HCT116 (cell line): ENCODE measurements at regions not wholly inside any gene's neighbourhood (a gene's known extent, or its start where the extent isn't known, plus 50 kb on each side); places are given as distances from the start of the nearest gene placed in this dataset.
A peak's percentile ranks its signal among the peaks of the same experiment; 100 is the strongest.

Experiments used
- ATAC-seq: fragments of 200-7000 bp; cut with Tn5 transposase; 2 replicates; pipeline ENCODE4 v1.9.1; 2020; ENCODE audit warnings: mild to moderate bottlenecking, moderate library complexity
- BruUV-seq: library from RNA; stranded (reverse); fragments of 400-500 nt; replicated peaks from 2 replicates; lab custom pipeline; 2021; lab: Mats Ljungman, UMichigan
- CTCF ChIA-PET: fragments of 300-600 bp; sonication (Branson Sonifier 250); formaldehyde crosslinking; loops from one replicate; lab custom pipeline; 2021; ENCODE audit warnings: antibody characterized with exemption; lab: Charles Lee
- POLR2A ChIA-PET: fragments of 300-600, 350-600 bp; sonication (Branson Sonifier 250); formaldehyde crosslinking; loops from one replicate; lab custom pipeline; 2021; ENCODE audit warnings: antibody characterized with exemption; lab: Charles Lee
- RAD21 ChIA-PET, 2 experiments: fragments of 300-600 bp; sonication (Branson Sonifier 250); formaldehyde crosslinking; loops; one replicate each; lab custom pipeline; 2023; ENCODE audit warnings: low total read pairs in 2 of 2; ENCODE audit not compliant: uncharacterized antibody in 2 of 2, unreplicated experiment in 2 of 2, low non-redundant PET in 1 of 2; lab: Charles Lee
- DNase-seq: peaks from one replicate; pipeline ENCODE4 v3.0.0-alpha.2; 2010; ENCODE audit warnings: low read depth, low spot score
- H2AFZ ChIP-seq: fragments of 200-600 bp; shearing (Covaris generic), sonication (generic); 2 replicates; pipeline ENCODE4 v1.6.1; 2017; ENCODE audit warnings: low read depth, mixed run types, mixed read lengths, antibody characterized with exemption, low read length; ENCODE audit not compliant: poor library complexity, severe bottlenecking
- H3K27ac ChIP-seq: 2 replicates; pipeline ENCODE4 v1.5.1; 2012; ENCODE audit warnings: low read depth, low read length
- H3K27me3 ChIP-seq: fragments of 200-600 bp; sonication (generic); 2 replicates; pipeline ENCODE4 v1.6.1; 2016; ENCODE audit warnings: mixed run types, low read length, mixed read lengths; ENCODE audit not compliant: insufficient read depth
- H3K36me3 ChIP-seq, 2 experiments: fragments of 200-500 bp in 1 of 2; fragments of 200-600 bp in 1 of 2; sonication (Bioruptor generic) in 1 of 2; sonication (generic) in 1 of 2; 2 replicates each; pipeline versions ENCODE4 v1.5.1 to v1.6.1; 2014 to 2016; ENCODE audit warnings: low read length in 2 of 2, inconsistent platforms in 1 of 2, mixed read lengths in 1 of 2, mixed run types in 1 of 2; ENCODE audit not compliant: insufficient read depth in 2 of 2, control insufficient read depth in 1 of 2
- H3K4me1 ChIP-seq, 2 experiments: fragments of 200-600 bp in 1 of 2; sonication (generic) in 1 of 2; 2 replicates each; pipeline versions ENCODE4 v1.5.1 to v1.6.1; 2012 to 2017; ENCODE audit warnings: low read length in 2 of 2, inconsistent platforms in 1 of 2, mild to moderate bottlenecking in 1 of 2, mixed read lengths in 1 of 2, mixed run types in 1 of 2, moderate library complexity in 1 of 2; ENCODE audit not compliant: insufficient read depth in 2 of 2, control insufficient read depth in 1 of 2
- H3K4me2 ChIP-seq: fragments of 200-600 bp; sonication (generic); 2 replicates; pipeline ENCODE4 v1.6.1; 2017; ENCODE audit warnings: mixed run types, low read length, mixed read lengths
- H3K4me3 ChIP-seq, 2 experiments: fragments of 200-600 bp in 1 of 2; sonication (generic) in 1 of 2; replicated peaks in 1 of 2; 2 replicates each; pipeline ENCODE4 v1.5.1; 2011 to 2016; ENCODE audit warnings: low read length in 2 of 2, control low read depth in 1 of 2, low read depth in 1 of 2, mild to moderate bottlenecking in 1 of 2, mixed read lengths in 1 of 2, mixed run types in 1 of 2
- H3K79me2 ChIP-seq: fragments of 200-600 bp; sonication (generic); 2 replicates; pipeline ENCODE4 v1.6.1; 2017; ENCODE audit warnings: mild to moderate bottlenecking, mixed run types, low read length, moderate library complexity, mixed read lengths; ENCODE audit not compliant: insufficient read depth
- H3K9ac ChIP-seq: fragments of 200-600 bp; sonication (generic); 2 replicates; pipeline ENCODE4 v1.6.1; 2016; ENCODE audit warnings: low read length, mixed read lengths
- H3K9me2 ChIP-seq: fragments of 200-600 bp; sonication (generic), shearing (Covaris generic); 2 replicates; pipeline ENCODE4 v1.6.1; 2017; ENCODE audit warnings: mixed run types, mild to moderate bottlenecking, moderate library complexity; ENCODE audit not compliant: insufficient read depth
- H3K9me3 ChIP-seq, 2 experiments: fragments of 200-500 bp in 1 of 2; fragments of 200-600 bp in 1 of 2; sonication (Bioruptor generic) in 1 of 2; sonication (generic) in 1 of 2; 2 replicates each; pipeline ENCODE4 v1.6.1; 2014 to 2017; ENCODE audit warnings: low read length in 2 of 2, mixed read lengths in 2 of 2, inconsistent platforms in 1 of 2, low read depth in 1 of 2, mild to moderate bottlenecking in 1 of 2, mixed run types in 1 of 2, moderate library complexity in 1 of 2; ENCODE audit not compliant: control insufficient read depth in 1 of 2, insufficient read depth in 1 of 2
- H4K20me1 ChIP-seq: fragments of 200-600 bp; sonication (generic), shearing (Covaris generic); 2 replicates; pipeline ENCODE4 v1.6.1; 2017; ENCODE audit warnings: mixed run types, mild to moderate bottlenecking, moderate library complexity; ENCODE audit not compliant: insufficient read depth
- CEBPB ChIP-seq: IDR thresholded peaks from 2 replicates; pipeline ENCODE4 v1.6.1; 2012; ENCODE audit warnings: low read depth
- CTCF ChIP-seq, 3 experiments: fragments of 200-600 bp in 1 of 3; sonication (generic) in 1 of 3; IDR thresholded peaks in 2 of 3; conservative IDR thresholded peaks in 1 of 3; 2 replicates each; pipeline ENCODE4 v1.5.1; 2012 to 2017; ENCODE audit warnings: low read depth in 2 of 3, low read length in 2 of 3, antibody characterized with exemption in 1 of 3, borderline replicate concordance in 1 of 3, control low read depth in 1 of 3, mild to moderate bottlenecking in 1 of 3, mixed read lengths in 1 of 3, mixed run types in 1 of 3, moderate library complexity in 1 of 3; ENCODE audit not compliant: insufficient read depth in 1 of 3
- MAX ChIP-seq: IDR thresholded peaks from 2 replicates; pipeline ENCODE4 v1.6.1; 2012
- RAD21 ChIP-seq: IDR thresholded peaks from 2 replicates; pipeline ENCODE4 v1.6.1; 2012; ENCODE audit warnings: low read depth, mild to moderate bottlenecking
- SP1 ChIP-seq: IDR thresholded peaks from 2 replicates; pipeline ENCODE4 v1.6.1; 2012; ENCODE audit warnings: low read depth
- TCF7L2 ChIP-seq: IDR thresholded peaks from 2 replicates; pipeline ENCODE4 v1.7.0; 2011; ENCODE audit warnings: borderline replicate concordance, inconsistent platforms; ENCODE audit not compliant: insufficient read depth, insufficient read length; ENCODE audit errors: extremely low read depth
- intact Hi-C: fragments of 100-400 bp; cut with micrococcal nuclease; formaldehyde crosslinking; loops from 2 replicates; pipeline ENCODE4 v1.10.0; 2022
- TF ChIP-seq, protein P1 (sequence below): IDR thresholded peaks from 2 replicates; pipeline ENCODE4 v1.6.1; 2012

DNA sequence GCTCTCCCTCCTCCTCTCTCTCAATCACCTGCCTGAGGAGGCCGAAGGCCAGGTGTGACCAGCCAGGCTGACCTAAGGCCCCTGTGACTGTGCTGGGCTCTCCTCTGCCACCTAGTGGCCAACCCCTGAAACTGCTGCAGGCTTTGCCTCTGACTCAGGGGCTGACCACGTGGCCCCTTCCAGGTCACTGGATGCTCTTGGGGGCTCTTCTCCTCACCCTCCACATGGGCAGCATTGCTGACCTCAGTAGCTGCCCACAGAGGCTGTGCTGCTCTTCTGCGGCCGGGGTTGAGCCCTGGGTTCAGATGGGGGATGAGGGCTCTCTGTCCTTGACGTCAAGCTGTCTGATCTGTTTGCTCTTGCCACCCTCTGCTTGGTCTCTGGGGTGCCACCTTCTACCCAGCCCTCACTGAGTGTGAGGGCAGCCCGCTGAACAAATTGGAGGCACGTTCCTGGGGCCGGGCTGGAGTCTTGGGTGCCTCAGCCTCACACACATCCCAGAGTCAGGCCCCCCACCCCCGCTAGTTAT, 122.7 kb downstream of the TWIST2 start:
- Histone ChIP-seq H3K9ac (no peak overlapping the region), H2AFZ (peak overlapping the region; percentile 72), H3K36me3 (no peaks in the 10 kb centered on the region), H3K9me3 (no peaks in the 10 kb centered on the region), H3K79me2 (no peaks in the 10 kb centered on the region), H3K27me3 (no peaks in the 10 kb centered on the region), H3K4me2 (no peak overlapping the region), H4K20me1 (no peaks in the 10 kb centered on the region), H3K4me3 (no peak overlapping the region), H3K4me1 (peaks cover 0 to 15% of the 10 kb centered on the region in 2 experiments; a peak in 2 of 4 replicates), H3K27ac (no peak overlapping the region), H3K9me2 (no peaks in the 10 kb centered on the region)
- peak; percentile 33 for DNase-seq
- ChIA-PET POLR2A (no interaction called here), RAD21 (no interaction called here), CTCF (no interaction called here)
- intact Hi-C loops, result loop anchor here (1.0 to 2.0 kb wide), 3 partner anchors 186 to 600 kb away; no protein-coding TSS in a partner anchor
- ATAC-seq, result peak; percentile 93
- no TSS peak for BruUV-seq
- TF ChIP-seq, protein P1, sequence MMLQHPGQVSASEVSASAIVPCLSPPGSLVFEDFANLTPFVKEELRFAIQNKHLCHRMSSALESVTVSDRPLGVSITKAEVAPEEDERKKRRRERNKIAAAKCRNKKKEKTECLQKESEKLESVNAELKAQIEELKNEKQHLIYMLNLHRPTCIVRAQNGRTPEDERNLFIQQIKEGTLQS, result no peak
- TF ChIP-seq CEBPB (no peak), MAX (peak; percentile 89), TCF7L2 (no peak), RAD21 (peak; percentile 93), CTCF (IDR thresholded peaks at IDR 0.05 in 2 of 3, conservative IDR thresholded peaks at IDR 0.05 in 1 of 3; ENCODE audit: borderline replicate concordance in 1 of 3, insufficient read depth in 1 of 3, low read depth in 2 of 3, low read length in 2 of 3) (peak; percentile 84 to 99 (median 98)), SP1 (no peak)
